DND-41 (cell line): ENCODE measurements at regions not wholly inside any gene's neighbourhood (a gene's known extent, or its start where the extent isn't known, plus 50 kb on each side); places are given as distances from the start of the nearest gene placed in this dataset.

ENCODE experiments used
- ATAC-seq: fragments of 200-7000 bp; cut with Tn5 transposase; 3 replicates; pipeline ENCODE4 v1.9.1; 2021; ENCODE audit warnings: low read depth; ENCODE audit not compliant: insufficient read depth
- DNase-seq: peaks from one replicate; pipeline ENCODE4 v3.0.0-alpha.2; 2020
- H2AFZ ChIP-seq: 2 replicates; pipeline ENCODE4 v1.6.0; 2012; ENCODE audit warnings: low read depth, low read length
- H3K27ac ChIP-seq: 2 replicates; pipeline ENCODE4 v1.5.1; 2012; ENCODE audit warnings: low read length, inconsistent platforms
- H3K27me3 ChIP-seq: fragments of 200-600 bp; sonication (generic); 2 replicates; pipeline ENCODE4 v1.6.0; 2012; ENCODE audit warnings: low read length, mild to moderate bottlenecking, inconsistent platforms; ENCODE audit not compliant: insufficient read depth, poor library complexity
- H3K36me3 ChIP-seq: 2 replicates; pipeline ENCODE4 v1.5.1; 2012; ENCODE audit warnings: low read length, inconsistent platforms; ENCODE audit not compliant: insufficient read depth
- H3K4me1 ChIP-seq: 2 replicates; pipeline ENCODE4 v1.5.1; 2012; ENCODE audit warnings: mild to moderate bottlenecking, low read length; ENCODE audit not compliant: insufficient read depth
- H3K4me2 ChIP-seq: 2 replicates; pipeline ENCODE4 v1.6.0; 2012; ENCODE audit warnings: mild to moderate bottlenecking, moderate library complexity, low read length, inconsistent platforms; ENCODE audit not compliant: insufficient read depth
- H3K4me3 ChIP-seq, 2 experiments: fragments of 200-600 bp in 1 of 2; shearing (Covaris generic) in 1 of 2; 2 replicates each; pipeline ENCODE4 v1.5.1; 2012 to 2016; ENCODE audit warnings: inconsistent platforms in 2 of 2, low read length in 2 of 2, mild to moderate bottlenecking in 2 of 2, low read depth in 1 of 2, moderate library complexity in 1 of 2
- H3K79me2 ChIP-seq: 2 replicates; pipeline ENCODE4 v1.6.0; 2012; ENCODE audit warnings: low read length, inconsistent platforms; ENCODE audit not compliant: insufficient read depth
- H3K9ac ChIP-seq: 2 replicates; pipeline ENCODE4 v1.6.0; 2012; ENCODE audit warnings: low read depth, mild to moderate bottlenecking, inconsistent platforms, low read length, moderate library complexity
- H3K9me3 ChIP-seq: 2 replicates; pipeline ENCODE4 v1.5.1; 2012; ENCODE audit warnings: low read length, moderate library complexity, mild to moderate bottlenecking, inconsistent platforms; ENCODE audit not compliant: insufficient read depth, severe bottlenecking
- H4K20me1 ChIP-seq: 2 replicates; pipeline ENCODE4 v1.6.0; 2012; ENCODE audit warnings: low read length; ENCODE audit not compliant: insufficient read depth
- CTCF ChIP-seq: IDR thresholded peaks from 2 replicates; pipeline ENCODE4 v1.5.1; 2012; ENCODE audit warnings: borderline replicate concordance, low read length, moderate library complexity, mild to moderate bottlenecking; ENCODE audit not compliant: poor library complexity, severe bottlenecking; ENCODE audit errors: extremely low read depth
- EZH2 ChIP-seq: IDR thresholded peaks from 3 replicates; pipeline ENCODE4 v1.6.1; 2012; ENCODE audit warnings: borderline replicate concordance, low read depth, mild to moderate bottlenecking, moderate library complexity, low read length, inconsistent platforms; ENCODE audit not compliant: severe bottlenecking

DNA sequence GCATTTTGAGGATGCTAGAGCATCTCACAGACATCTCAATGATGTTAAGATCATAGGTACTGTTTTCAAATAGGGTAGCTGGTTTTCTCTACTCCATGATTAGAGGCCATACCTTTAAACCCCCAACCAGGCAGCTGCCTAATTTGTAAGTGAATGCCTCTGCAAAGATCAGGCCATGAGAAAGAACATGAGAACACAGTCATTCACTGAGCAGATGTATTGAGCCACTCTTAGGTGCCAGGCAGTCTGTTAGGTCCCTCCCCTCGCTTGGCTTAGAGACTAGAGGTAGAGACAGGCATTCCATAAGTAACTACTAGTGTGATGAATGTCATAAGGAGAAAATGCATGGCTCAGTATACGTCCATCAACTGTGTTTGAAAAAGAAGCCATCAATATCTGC is 410.0 kb downstream of the FGF9 start:
- H3K27ac ChIP-seq = no peak overlapping the region
- no peaks in the 10 kb centered on the region for H3K9me3 ChIP-seq
- H3K36me3 ChIP-seq = no peaks in the 10 kb centered on the region
- peaks cover 3% of the 10 kb centered on the region for H3K27me3 ChIP-seq
- DNase-seq (no peak), ATAC-seq (no peak)
- H3K79me2 ChIP-seq = no peaks in the 10 kb centered on the region
- H3K9ac ChIP-seq = no peak overlapping the region
- H4K20me1 ChIP-seq = no peaks in the 10 kb centered on the region
- H2AFZ ChIP-seq = no peak overlapping the region
- TF ChIP-seq EZH2 (no peak), CTCF (no peak)
- H3K4me3 ChIP-seq = no peak overlapping the region
- H3K4me2 ChIP-seq = no peak overlapping the region
- H3K4me1 ChIP-seq = no peaks in the 10 kb centered on the region

GRCh38 chr13:22081430-22081829 is 410.6 kb downstream of the FGF9 start:
- DNase-seq = no peak
- no peaks in the 10 kb centered on the region for H3K79me2 ChIP-seq
- no peak overlapping the region for H3K9ac ChIP-seq
- ATAC-seq = no peak
- no peak for TF ChIP-seq EZH2
- no peak for TF ChIP-seq CTCF
- H3K4me3 ChIP-seq = no peak overlapping the region
- H3K27ac ChIP-seq = no peak overlapping the region
- H3K36me3 ChIP-seq = no peaks in the 10 kb centered on the region
- no peaks in the 10 kb centered on the region for H3K4me1 ChIP-seq
- H3K4me2 ChIP-seq = no peak overlapping the region
- no peak overlapping the region for H2AFZ ChIP-seq
- peaks cover 3% of the 10 kb centered on the region for H3K27me3 ChIP-seq
- H3K9me3 ChIP-seq = no peaks in the 10 kb centered on the region
- no peaks in the 10 kb centered on the region for H4K20me1 ChIP-seq

GRCh38 chr13:22082030-22082429 is 411.2 kb downstream of the FGF9 start:
- ATAC-seq (no peak), DNase-seq (no peak)
- TF ChIP-seq CTCF (no peak), EZH2 (no peak)
- Histone ChIP-seq H3K27me3 (peaks cover 3% of the 10 kb centered on the region), H3K4me1 (no peaks in the 10 kb centered on the region), H3K4me3 (no peak overlapping the region), H3K9ac (no peak overlapping the region), H3K27ac (no peak overlapping the region), H3K4me2 (no peak overlapping the region), H3K36me3 (no peaks in the 10 kb centered on the region), H4K20me1 (no peaks in the 10 kb centered on the region), H3K79me2 (no peaks in the 10 kb centered on the region), H2AFZ (no peak overlapping the region), H3K9me3 (no peaks in the 10 kb centered on the region)

- TF ChIP-seq CTCF (no peak), EZH2 (no peak)
- ATAC-seq (no peak), DNase-seq (no peak)
- Histone ChIP-seq H3K4me3 (no peak overlapping the region), H3K79me2 (no peaks in the 10 kb centered on the region), H2AFZ (no peak overlapping the region), H3K27me3 (peaks cover 3% of the 10 kb centered on the region), H3K9ac (no peak overlapping the region), H3K36me3 (no peaks in the 10 kb centered on the region), H3K4me2 (no peak overlapping the region), H4K20me1 (no peaks in the 10 kb centered on the region), H3K27ac (no peak overlapping the region), H3K9me3 (no peaks in the 10 kb centered on the region), H3K4me1 (no peaks in the 10 kb centered on the region)
Observed at GRCh38 chr13:22082437-22083100, 411.7 kb downstream of the FGF9 start.
